Psoas muscle (tissue), 7 donors: ENCODE measurements at regions not wholly inside any gene's neighbourhood (a gene's known extent, or its start where the extent isn't known, plus 50 kb on each side); places are given as distances from the start of the nearest gene placed in this dataset.

Experiments
- ATAC-seq, 4 donors: fragments of 200-7000 bp; cut with Tn5 transposase; one replicate each; pipeline ENCODE4 v1.9.1; 2020; ENCODE audit warnings: moderate library complexity in 3 of 4, mild to moderate bottlenecking in 2 of 4
- DNase-seq, 2 donors: peaks; one replicate each; pipeline ENCODE4 v3.0.0-alpha.2; 2020
- H3K27ac ChIP-seq: fragments of 200-600 bp; one replicate; pipeline ENCODE4 v1.8.0; 2022
- H3K27me3 ChIP-seq, 3 donors: fragments of 200-600 bp in 1 of 3; one replicate each; pipeline versions ENCODE4 v1.6.1 to v1.8.0; 2013 to 2022; ENCODE audit warnings: low read length in 2 of 3, mild to moderate bottlenecking in 2 of 3, moderate library complexity in 1 of 3; ENCODE audit not compliant: insufficient read depth in 3 of 3
- H3K36me3 ChIP-seq, 2 donors: fragments of 200-600 bp in 1 of 2; one replicate each; pipeline versions ENCODE4 v1.6.1 to v1.8.0; 2013 to 2022; ENCODE audit warnings: low read depth in 1 of 2, mild to moderate bottlenecking in 1 of 2, moderate library complexity in 1 of 2; ENCODE audit not compliant: insufficient read depth in 1 of 2
- H3K4me1 ChIP-seq: fragments of 200-600 bp; one replicate; pipeline ENCODE4 v1.8.0; 2022
- H3K4me3 ChIP-seq: fragments of 200-600 bp; one replicate; pipeline ENCODE4 v1.8.0; 2022; ENCODE audit warnings: mild to moderate bottlenecking
- H3K9me3 ChIP-seq: fragments of 200-600 bp; one replicate; pipeline ENCODE4 v1.8.0; 2022
- CTCF ChIP-seq: fragments of 200-600 bp; IDR thresholded peaks from one replicate; pipeline ENCODE4 v1.8.0; 2022; ENCODE audit warnings: antibody characterized with exemption
- WGBS, 3 donors: extraction: QIAGEN DNeasy Blood & Tissue Kit; methylation state at CpG; one replicate each; pipeline versions ENCODE4 v1.1.6 to v1.1.7; 2013; 5-methylcytosine and 5-hydroxymethylcytosine counted together
- intact Hi-C, 2 donors: fragments of 100-400 bp; cut with DNase I; formaldehyde crosslinking; loops; one replicate each; pipeline versions ENCODE4 v1.11.0 to v1.14.2; 2022
- donor health status: healthy with polysubstance abuse.
- donor health status: DM: no; HTN: no; CAD: no; lungs with moderate emphysema.
- donor health status: Bipolar disorder and iron deficiency.
- donor health status: healthy.
- donor health status: DM: yes; HTN: yes; CAD: no.
- donor health status: DM: no; HTN: no; CAD: no.
- donor health status: DM: yes; HTN: yes; CAD: no.

- WGBS, 3 donors = 88 to 96% (median 96%) methylated on average over 2 of the region's 2 CpGs
- no peak overlapping the region for H3K27ac ChIP-seq
- no peak overlapping the region for H3K4me3 ChIP-seq
- no peaks in the 10 kb centered on the region for H3K27me3 ChIP-seq
- no peak for TF ChIP-seq CTCF
- intact Hi-C loops = no loop called here
- H3K9me3 ChIP-seq = peaks cover 3% of the 10 kb centered on the region
- ATAC-seq (no peak), DNase-seq (no peak)
- no peaks in the 10 kb centered on the region for H3K4me1 ChIP-seq
- H3K36me3 ChIP-seq = no peaks in the 10 kb centered on the region
These were observed 98.7 kb upstream of the ADO start for GRCh38 chr10:62705789-62706188.

- H3K4me3 ChIP-seq = no peak overlapping the region
- no peak for TF ChIP-seq CTCF
- no peaks in the 10 kb centered on the region for H3K36me3 ChIP-seq
- H3K9me3 ChIP-seq = peaks cover 3% of the 10 kb centered on the region
- H3K27me3 ChIP-seq = no peaks in the 10 kb centered on the region
- intact Hi-C loops = no loop called here
- H3K4me1 ChIP-seq = no peaks in the 10 kb centered on the region
- H3K27ac ChIP-seq = no peak overlapping the region
- no peak for DNase-seq
- WGBS, 3 donors = 77 to 93% (median 84%) methylated on average over 2 of the region's 2 CpGs
- no peak for ATAC-seq
These were observed 96.7 kb upstream of the ADO start for GRCh38 chr10:62707810-62708209.

- DNase-seq = no peak
- Histone ChIP-seq H3K4me3 (no peak overlapping the region), H3K27me3 (no peaks in the 10 kb centered on the region), H3K4me1 (no peaks in the 10 kb centered on the region), H3K9me3 (peaks cover 3% of the 10 kb centered on the region), H3K36me3 (no peaks in the 10 kb centered on the region), H3K27ac (no peak overlapping the region)
- intact Hi-C loops = no loop called here
- no peak for ATAC-seq
- WGBS, 3 donors = 27 to 36% (median 35%) methylated on average over 4 of the region's 4 CpGs
- no peak for TF ChIP-seq CTCF
These were observed 96.0 kb upstream of the ADO start for GRCh38 chr10:62708569-62708968.

GRCh38 chr10:62709200-62709599 is 95.3 kb upstream of the ADO start:
- no peak for ATAC-seq
- H3K27me3 ChIP-seq = no peaks in the 10 kb centered on the region
- no peaks in the 10 kb centered on the region for H3K36me3 ChIP-seq
- DNase-seq = no peak
- no peak overlapping the region for H3K27ac ChIP-seq
- peaks cover under 1% of the 10 kb centered on the region for H3K9me3 ChIP-seq
- no peak for TF ChIP-seq CTCF
- no peaks in the 10 kb centered on the region for H3K4me1 ChIP-seq
- WGBS, 3 donors = 81 to 87% (median 83%) methylated on average over 3 of the region's 3 CpGs
- intact Hi-C loops = no loop called here
- H3K4me3 ChIP-seq = no peak overlapping the region

GRCh38 chr10:62710182-62710581 is 94.3 kb upstream of the ADO start:
- TF ChIP-seq CTCF = no peak
- Histone ChIP-seq H3K27me3 (no peaks in the 10 kb centered on the region), H3K27ac (no peak overlapping the region), H3K36me3 (no peaks in the 10 kb centered on the region), H3K4me3 (no peak overlapping the region), H3K4me1 (no peaks in the 10 kb centered on the region), H3K9me3 (no peaks in the 10 kb centered on the region)
- ATAC-seq = no peak
- no peak for DNase-seq
- intact Hi-C loops = no loop called here
- WGBS, 3 donors = 70 to 75% (median 75%) methylated on average over 4 of the region's 4 CpGs
